MM.1S (cell line): ENCODE measurements at regions not wholly inside any gene's neighbourhood (a gene's known extent, or its start where the extent isn't known, plus 50 kb on each side); places are given as distances from the start of the nearest gene placed in this dataset.

Experiments
- CTCF ChIP-seq: fragments of 300-600 bp; sonication (generic); IDR thresholded peaks from 2 replicates; pipeline ENCODE4 v1.5.1; 2016; ENCODE audit warnings: antibody characterized with exemption, low read length, mixed read lengths
- EZH2phosphoT487 ChIP-seq: fragments of 300-600 bp; sonication (generic); IDR thresholded peaks from 2 replicates; pipeline ENCODE4 v1.6.1; 2018; ENCODE audit warnings: antibody characterized with exemption, low read length

GRCh38 chr3:5063724-5064123, 58.4 kb upstream of the ARL8B start:
- TF ChIP-seq CTCF: no peak
- no peak for TF ChIP-seq EZH2phosphoT487
